PC-9 (cell line): ENCODE measurements at regions not wholly inside any gene's neighbourhood (a gene's known extent, or its start where the extent isn't known, plus 50 kb on each side); places are given as distances from the start of the nearest gene placed in this dataset.

Source experiments
- EZH2 ChIP-seq: fragments of 200-600 bp; sonication (generic); IDR thresholded peaks from 2 replicates; pipeline ENCODE4 v1.8.0; 2017; ENCODE audit warnings: antibody characterized with exemption, low read depth
- TF ChIP-seq, protein P1 (sequence below): fragments of 200-600 bp; sonication (generic); conservative IDR thresholded peaks from 2 replicates; pipeline ENCODE4 v1.6.1; 2017; ENCODE audit warnings: mixed run types, antibody characterized with exemption, mild to moderate bottlenecking, moderate library complexity

DNA sequence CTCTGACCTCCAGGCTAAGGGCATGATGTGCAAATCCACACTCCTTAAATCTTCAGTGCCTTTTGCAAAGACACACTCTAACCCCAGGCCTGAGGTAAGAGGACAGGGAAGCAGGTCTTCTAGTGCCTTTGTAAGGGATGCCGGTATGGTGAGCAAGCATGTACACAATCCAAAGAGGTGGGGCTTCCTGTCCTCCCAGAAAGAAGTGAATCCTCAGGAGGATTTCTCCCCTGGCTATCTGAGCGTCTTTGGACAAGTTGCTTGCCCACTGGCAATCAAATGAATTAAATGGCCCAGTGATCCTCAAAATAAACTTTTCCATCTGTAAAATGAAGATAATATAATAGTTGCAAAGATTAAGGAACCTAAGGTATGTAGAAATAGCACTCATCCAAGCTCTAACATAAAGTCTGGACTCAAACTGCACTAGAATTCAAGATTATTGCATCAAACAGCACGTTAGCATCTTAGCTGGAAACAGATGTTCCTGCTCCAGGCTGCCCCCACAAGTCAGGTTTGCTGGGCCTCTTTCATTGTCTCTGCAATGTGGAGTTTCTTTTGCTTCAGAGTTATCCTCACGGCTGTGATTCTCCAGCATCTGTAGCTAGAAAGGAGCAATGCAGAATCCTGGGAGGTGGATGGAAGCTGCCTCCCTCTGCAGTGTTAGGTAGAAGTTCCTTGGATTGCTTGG lies 249.6 kb downstream of the TSHZ3 start:
- TF ChIP-seq, protein P1, sequence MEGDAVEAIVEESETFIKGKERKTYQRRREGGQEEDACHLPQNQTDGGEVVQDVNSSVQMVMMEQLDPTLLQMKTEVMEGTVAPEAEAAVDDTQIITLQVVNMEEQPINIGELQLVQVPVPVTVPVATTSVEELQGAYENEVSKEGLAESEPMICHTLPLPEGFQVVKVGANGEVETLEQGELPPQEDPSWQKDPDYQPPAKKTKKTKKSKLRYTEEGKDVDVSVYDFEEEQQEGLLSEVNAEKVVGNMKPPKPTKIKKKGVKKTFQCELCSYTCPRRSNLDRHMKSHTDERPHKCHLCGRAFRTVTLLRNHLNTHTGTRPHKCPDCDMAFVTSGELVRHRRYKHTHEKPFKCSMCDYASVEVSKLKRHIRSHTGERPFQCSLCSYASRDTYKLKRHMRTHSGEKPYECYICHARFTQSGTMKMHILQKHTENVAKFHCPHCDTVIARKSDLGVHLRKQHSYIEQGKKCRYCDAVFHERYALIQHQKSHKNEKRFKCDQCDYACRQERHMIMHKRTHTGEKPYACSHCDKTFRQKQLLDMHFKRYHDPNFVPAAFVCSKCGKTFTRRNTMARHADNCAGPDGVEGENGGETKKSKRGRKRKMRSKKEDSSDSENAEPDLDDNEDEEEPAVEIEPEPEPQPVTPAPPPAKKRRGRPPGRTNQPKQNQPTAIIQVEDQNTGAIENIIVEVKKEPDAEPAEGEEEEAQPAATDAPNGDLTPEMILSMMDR: no peak
- TF ChIP-seq EZH2: no peak
